ENCODE measurements at regions not wholly inside any gene's neighbourhood (a gene's known extent, or its start where the extent isn't known, plus 50 kb on each side); places are given as distances from the start of the nearest gene placed in this dataset.

DNA sequence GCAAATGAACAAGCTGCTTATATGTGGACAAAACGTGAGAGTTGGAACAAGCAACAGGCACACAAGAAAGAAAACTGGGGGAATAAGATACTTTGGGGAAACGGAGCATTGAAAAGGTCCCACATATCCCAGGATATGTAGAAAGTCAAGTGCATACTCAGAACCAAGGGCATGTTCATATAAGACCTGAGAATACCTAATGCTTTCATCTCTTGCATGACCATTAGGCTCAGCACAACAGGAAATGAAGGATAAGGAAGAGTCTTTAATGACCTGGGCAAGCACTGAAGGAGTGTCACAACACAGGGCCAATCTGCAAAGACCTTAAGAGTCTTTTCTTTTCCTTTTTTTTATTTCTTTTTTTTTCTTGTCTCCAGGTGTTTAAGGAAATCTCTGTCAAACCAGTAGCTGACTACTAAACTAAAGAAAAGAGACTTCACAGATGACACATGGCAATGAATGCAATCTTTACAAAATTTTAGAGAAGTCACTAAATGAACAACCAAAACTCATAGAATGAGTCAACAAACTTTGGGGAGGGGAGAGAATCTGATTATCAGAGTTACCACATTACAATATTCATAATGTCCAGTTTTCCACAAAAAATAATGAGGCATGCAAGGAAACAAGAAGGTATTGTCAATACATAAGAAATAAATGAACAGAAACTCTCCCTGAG lies 67.9 kb upstream of the STK26 start:
- POLR2A ChIA-PET = no interaction called here
- H3K27me3 Mint-ChIP-seq = no peaks in the 10 kb centered on the region

DNA sequence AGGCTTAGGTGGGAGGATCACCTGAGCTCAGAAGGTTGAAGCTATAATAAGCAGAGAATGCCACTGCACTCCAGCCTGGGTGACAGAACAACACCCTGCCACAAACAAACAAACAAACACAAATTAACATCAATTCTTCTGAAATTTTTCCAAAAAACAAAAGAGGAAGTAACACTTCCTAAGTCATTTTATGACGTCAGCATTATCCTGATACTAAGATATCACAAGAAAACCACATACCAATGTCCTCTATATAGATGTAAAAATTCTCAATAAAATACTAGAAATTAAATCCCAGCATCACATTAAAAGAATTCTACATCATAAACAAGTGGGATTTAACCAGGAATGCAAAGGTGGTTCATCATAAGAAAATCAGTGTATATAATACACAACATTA lies 64.4 kb upstream of the STK26 start:
- DNase-seq = no peak
- H3K27me3 Mint-ChIP-seq = no peaks in the 10 kb centered on the region
- intact Hi-C loops (cut with DNase I, micrococcal nuclease) = no loop called here
- no peak overlapping the region for H3K4me3 Mint-ChIP-seq
- H3K27ac Mint-ChIP-seq = no peak overlapping the region
- no peak for ATAC-seq (ENCODE audit: poor library complexity)
- no peaks in the 10 kb centered on the region for H3K36me3 ChIP-seq (ENCODE audit: insufficient read depth, low read length)
- H3K9me3 Mint-ChIP-seq = no peaks in the 10 kb centered on the region
- H3K4me3 ChIP-seq (ENCODE audit: low read length) = no peak overlapping the region
- H3K27me3 ChIP-seq (ENCODE audit: control insufficient read depth in 1 of 2, insufficient read depth in 2 of 2, low read length in 2 of 2) = no peaks in the 10 kb centered on the region
- TF ChIP-seq, protein P1, sequence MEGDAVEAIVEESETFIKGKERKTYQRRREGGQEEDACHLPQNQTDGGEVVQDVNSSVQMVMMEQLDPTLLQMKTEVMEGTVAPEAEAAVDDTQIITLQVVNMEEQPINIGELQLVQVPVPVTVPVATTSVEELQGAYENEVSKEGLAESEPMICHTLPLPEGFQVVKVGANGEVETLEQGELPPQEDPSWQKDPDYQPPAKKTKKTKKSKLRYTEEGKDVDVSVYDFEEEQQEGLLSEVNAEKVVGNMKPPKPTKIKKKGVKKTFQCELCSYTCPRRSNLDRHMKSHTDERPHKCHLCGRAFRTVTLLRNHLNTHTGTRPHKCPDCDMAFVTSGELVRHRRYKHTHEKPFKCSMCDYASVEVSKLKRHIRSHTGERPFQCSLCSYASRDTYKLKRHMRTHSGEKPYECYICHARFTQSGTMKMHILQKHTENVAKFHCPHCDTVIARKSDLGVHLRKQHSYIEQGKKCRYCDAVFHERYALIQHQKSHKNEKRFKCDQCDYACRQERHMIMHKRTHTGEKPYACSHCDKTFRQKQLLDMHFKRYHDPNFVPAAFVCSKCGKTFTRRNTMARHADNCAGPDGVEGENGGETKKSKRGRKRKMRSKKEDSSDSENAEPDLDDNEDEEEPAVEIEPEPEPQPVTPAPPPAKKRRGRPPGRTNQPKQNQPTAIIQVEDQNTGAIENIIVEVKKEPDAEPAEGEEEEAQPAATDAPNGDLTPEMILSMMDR (IDR thresholded peaks at IDR 0.05) = no peak
- H3K4me1 ChIP-seq (ENCODE audit: insufficient read depth, low read length) = no peaks in the 10 kb centered on the region
- H3K9me3 ChIP-seq (ENCODE audit: control insufficient read depth in 1 of 2, insufficient read depth in 1 of 2, low read length in 2 of 2) = no peaks in the 10 kb centered on the region
- H3K4me1 Mint-ChIP-seq (ENCODE audit: low read depth) = peaks cover 4% of the 10 kb centered on the region
- POLR2A ChIA-PET = no interaction called here
- H3K36me3 Mint-ChIP-seq (ENCODE audit: low read depth) = no peaks in the 10 kb centered on the region
- CTCF ChIA-PET = no interaction called here
- no peak overlapping the region for H3K27ac ChIP-seq (ENCODE audit: low read depth in 1 of 2, low read length in 2 of 2)

More for the DNA sequence above, 67.9 kb upstream of the STK26 start:
- CTCF ChIA-PET = no interaction called here
- Histone ChIP-seq H3K27me3 (ENCODE audit: control insufficient read depth in 1 of 2, insufficient read depth in 2 of 2, low read length in 2 of 2) (no peaks in the 10 kb centered on the region), H3K36me3 (ENCODE audit: insufficient read depth, low read length) (no peaks in the 10 kb centered on the region), H3K4me3 (ENCODE audit: low read length) (no peak overlapping the region), H3K4me1 (ENCODE audit: insufficient read depth, low read length) (no peaks in the 10 kb centered on the region), H3K27ac (ENCODE audit: low read depth in 1 of 2, low read length in 2 of 2) (no peak overlapping the region), H3K9me3 (ENCODE audit: control insufficient read depth in 1 of 2, insufficient read depth in 1 of 2, low read length in 2 of 2) (no peaks in the 10 kb centered on the region)
- no peak overlapping the region for H3K4me3 Mint-ChIP-seq
- ATAC-seq (ENCODE audit: poor library complexity) = no peak
- TF ChIP-seq, protein P1 (IDR thresholded peaks at IDR 0.05) = no peak
- H3K4me1 Mint-ChIP-seq (ENCODE audit: low read depth) = no peaks in the 10 kb centered on the region
- intact Hi-C loops (cut with DNase I, micrococcal nuclease) = no loop called here
- no peak for DNase-seq
- H3K36me3 Mint-ChIP-seq (ENCODE audit: low read depth) = no peaks in the 10 kb centered on the region
- no peaks in the 10 kb centered on the region for H3K9me3 Mint-ChIP-seq
- no peak overlapping the region for H3K27ac Mint-ChIP-seq

DNA sequence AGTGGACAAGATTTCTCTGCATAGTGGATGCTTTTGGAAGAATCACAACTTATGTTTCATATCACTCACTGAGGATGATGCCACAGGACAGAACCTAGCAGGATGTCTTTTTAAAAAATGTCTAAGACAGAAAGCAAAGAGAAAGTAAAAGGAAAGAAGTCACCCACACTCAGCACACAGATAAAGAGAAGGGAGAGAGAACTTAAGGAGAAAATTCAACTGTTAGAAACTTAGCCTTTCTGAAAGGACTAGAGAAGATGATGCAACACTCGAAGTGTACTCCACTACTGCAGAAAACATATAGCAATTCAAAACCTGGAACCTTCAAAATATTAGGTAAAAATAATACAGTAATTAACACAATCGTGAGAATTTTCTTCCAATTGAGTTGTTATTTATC lies 52.8 kb upstream of the STK26 start:
- H3K27ac ChIP-seq (ENCODE audit: low read depth in 1 of 2, low read length in 2 of 2) = no peak overlapping the region
- Mint-ChIP-seq H3K9me3 (no peaks in the 10 kb centered on the region), H3K27ac (no peak overlapping the region), H3K4me3 (peak overlapping the region; percentile 39), H3K4me1 (ENCODE audit: low read depth) (no peaks in the 10 kb centered on the region), H3K36me3 (ENCODE audit: low read depth) (no peaks in the 10 kb centered on the region), H3K27me3 (no peaks in the 10 kb centered on the region)
- ATAC-seq (ENCODE audit: poor library complexity) (no peak), DNase-seq (peak in 1 of 14 experiments; percentile 10)
- intact Hi-C loops (cut with DNase I, micrococcal nuclease) = no loop called here
- no peak overlapping the region for H3K4me3 ChIP-seq (ENCODE audit: low read length)
- no peaks in the 10 kb centered on the region for H3K9me3 ChIP-seq (ENCODE audit: control insufficient read depth in 1 of 2, insufficient read depth in 1 of 2, low read length in 2 of 2)
- POLR2A ChIA-PET = no interaction called here
- no peaks in the 10 kb centered on the region for H3K4me1 ChIP-seq (ENCODE audit: insufficient read depth, low read length)
- H3K36me3 ChIP-seq (ENCODE audit: insufficient read depth, low read length) = no peaks in the 10 kb centered on the region
- TF ChIP-seq, protein P1 (IDR thresholded peaks at IDR 0.05) = no peak
- CTCF ChIA-PET = no interaction called here
- H3K27me3 ChIP-seq (ENCODE audit: control insufficient read depth in 1 of 2, insufficient read depth in 2 of 2, low read length in 2 of 2) = no peaks in the 10 kb centered on the region

All from CD4-positive, alpha-beta T cell (primary cell).